Activated CD4-positive, alpha-beta memory T cell treated with anti-CD3 and anti-CD28 coated beads for 36 hours (primary cell): ENCODE measurements at regions not wholly inside any gene's neighbourhood (a gene's known extent, or its start where the extent isn't known, plus 50 kb on each side); places are given as distances from the start of the nearest gene placed in this dataset.

Experiments
- CTCF ChIA-PET: fragments of 350-600 bp; sonication (Branson Sonifier 250); formaldehyde crosslinking; loops from one replicate; lab custom pipeline; 2021; ENCODE audit warnings: antibody characterized with exemption, inconsistent platforms; lab: Charles Lee
- POLR2A ChIA-PET: fragments of 350-600 bp; sonication (Branson Sonifier 250); formaldehyde crosslinking; loops from one replicate; lab custom pipeline; 2021; ENCODE audit warnings: antibody characterized with exemption; lab: Charles Lee
- DNase-seq: peaks from one replicate; pipeline ENCODE4 v3.0.0-alpha.2; 2020
- H3K27ac Mint-ChIP-seq: one replicate; pipeline ENCODE4 v1.8.0; 2021; ENCODE audit warnings: mixed read lengths
- H3K27me3 Mint-ChIP-seq: one replicate; pipeline ENCODE4 v1.8.0; 2021; ENCODE audit warnings: mixed read lengths
- H3K36me3 Mint-ChIP-seq: one replicate; pipeline ENCODE4 v1.8.0; 2021; ENCODE audit warnings: mixed read lengths
- H3K4me1 Mint-ChIP-seq: one replicate; pipeline ENCODE4 v1.8.0; 2021; ENCODE audit warnings: low read depth, mixed read lengths
- H3K4me3 Mint-ChIP-seq: one replicate; pipeline ENCODE4 v1.8.0; 2021; ENCODE audit warnings: mild to moderate bottlenecking, mixed read lengths
- H3K9me3 Mint-ChIP-seq: one replicate; pipeline ENCODE4 v1.8.0; 2021; ENCODE audit warnings: mixed read lengths
- intact Hi-C: fragments of 100-400 bp; cut with micrococcal nuclease; formaldehyde crosslinking; loops from one replicate; pipeline ENCODE4 v1.15.1; 2023

- H3K4me3 Mint-ChIP-seq = no peak overlapping the region
- ChIA-PET POLR2A (no interaction called here), CTCF (interaction anchor here (0.7 to 1.6 kb wide), 3 partner anchors 10 to 58 kb away, joined by 3 to 6 read pairs (median 4); no protein-coding TSS in a partner anchor)
- H3K27me3 Mint-ChIP-seq = no peaks in the 10 kb centered on the region
- H3K27ac Mint-ChIP-seq = no peak overlapping the region
- H3K36me3 Mint-ChIP-seq = no peaks in the 10 kb centered on the region
- DNase-seq = no peak
- no peaks in the 10 kb centered on the region for H3K9me3 Mint-ChIP-seq
- no peaks in the 10 kb centered on the region for H3K4me1 Mint-ChIP-seq
- intact Hi-C loops = loop anchor here (5.0 kb wide), 2 partner anchors 927 to 1432 kb away; no protein-coding TSS in a partner anchor
Measured at GRCh38 chr2:18435426-18436037, 124.9 kb downstream of the RDH14 start.

- Mint-ChIP-seq H3K4me1 (no peaks in the 10 kb centered on the region), H3K4me3 (no peak overlapping the region), H3K27ac (no peak overlapping the region), H3K9me3 (no peaks in the 10 kb centered on the region), H3K36me3 (no peaks in the 10 kb centered on the region), H3K27me3 (no peaks in the 10 kb centered on the region)
- intact Hi-C loops = no loop called here
- no peak for DNase-seq
- POLR2A ChIA-PET = no interaction called here
- CTCF ChIA-PET = no interaction called here
Measured at GRCh38 chr2:18433872-18434271, 126.6 kb downstream of the RDH14 start.

- Mint-ChIP-seq H3K4me3 (no peak overlapping the region), H3K36me3 (no peaks in the 10 kb centered on the region), H3K27ac (no peak overlapping the region), H3K9me3 (no peaks in the 10 kb centered on the region), H3K4me1 (no peaks in the 10 kb centered on the region), H3K27me3 (no peaks in the 10 kb centered on the region)
- no peak for DNase-seq
- CTCF ChIA-PET = no interaction called here
- POLR2A ChIA-PET = no interaction called here
- intact Hi-C loops = no loop called here
Measured at GRCh38 chr2:18432999-18433398, 127.5 kb downstream of the RDH14 start.

GRCh38 chr2:18430996-18431748, 129.3 kb downstream of the RDH14 start:
- DNase-seq = no peak
- no peaks in the 10 kb centered on the region for H3K4me1 Mint-ChIP-seq
- H3K27ac Mint-ChIP-seq = no peak overlapping the region
- intact Hi-C loops = no loop called here
- no peaks in the 10 kb centered on the region for H3K27me3 Mint-ChIP-seq
- POLR2A ChIA-PET = no interaction called here
- CTCF ChIA-PET = no interaction called here
- no peak overlapping the region for H3K4me3 Mint-ChIP-seq
- no peaks in the 10 kb centered on the region for H3K36me3 Mint-ChIP-seq
- H3K9me3 Mint-ChIP-seq = no peaks in the 10 kb centered on the region

GRCh38 chr2:18428516-18428915, 131.9 kb downstream of the RDH14 start:
- Mint-ChIP-seq H3K9me3 (no peaks in the 10 kb centered on the region), H3K27me3 (peaks cover 2% of the 10 kb centered on the region), H3K36me3 (no peaks in the 10 kb centered on the region), H3K27ac (no peak overlapping the region), H3K4me3 (no peak overlapping the region), H3K4me1 (no peaks in the 10 kb centered on the region)
- CTCF ChIA-PET = no interaction called here
- POLR2A ChIA-PET = no interaction called here
- no peak for DNase-seq
- intact Hi-C loops = no loop called here

- H3K9me3 Mint-ChIP-seq = no peaks in the 10 kb centered on the region
- no peak overlapping the region for H3K27ac Mint-ChIP-seq
- no peaks in the 10 kb centered on the region for H3K4me1 Mint-ChIP-seq
- H3K27me3 Mint-ChIP-seq = peaks cover 2% of the 10 kb centered on the region
- ChIA-PET POLR2A (no interaction called here), CTCF (no interaction called here)
- intact Hi-C loops = no loop called here
- DNase-seq = no peak
- no peaks in the 10 kb centered on the region for H3K36me3 Mint-ChIP-seq
- H3K4me3 Mint-ChIP-seq = no peak overlapping the region
Measured at GRCh38 chr2:18427762-18428161, 132.7 kb downstream of the RDH14 start.

- ChIA-PET CTCF (interaction anchor here (1.5 kb wide), 1 partner anchor 9 kb away, joined by 6 read pairs; no protein-coding TSS in a partner anchor), POLR2A (no interaction called here)
- no peaks in the 10 kb centered on the region for H3K36me3 Mint-ChIP-seq
- no peak overlapping the region for H3K27ac Mint-ChIP-seq
- H3K9me3 Mint-ChIP-seq = no peaks in the 10 kb centered on the region
- H3K4me3 Mint-ChIP-seq = no peak overlapping the region
- no peak for DNase-seq
- no peaks in the 10 kb centered on the region for H3K4me1 Mint-ChIP-seq
- intact Hi-C loops = no loop called here
- peaks cover 2% of the 10 kb centered on the region for H3K27me3 Mint-ChIP-seq
Measured at GRCh38 chr2:18426174-18426573, 134.3 kb downstream of the RDH14 start.

GRCh38 chr2:18425210-18425703, 135.2 kb downstream of the RDH14 start:
- Mint-ChIP-seq H3K27me3 (peaks cover 2% of the 10 kb centered on the region), H3K9me3 (no peaks in the 10 kb centered on the region), H3K27ac (no peak overlapping the region), H3K4me3 (no peak overlapping the region), H3K36me3 (no peaks in the 10 kb centered on the region), H3K4me1 (no peaks in the 10 kb centered on the region)
- ChIA-PET POLR2A (no interaction called here), CTCF (interaction anchor here (1.5 kb wide), 1 partner anchor 10 kb away, joined by 6 read pairs; no protein-coding TSS in a partner anchor)
- intact Hi-C loops = no loop called here
- no peak for DNase-seq

- Mint-ChIP-seq H3K4me1 (no peaks in the 10 kb centered on the region), H3K4me3 (no peak overlapping the region), H3K9me3 (no peaks in the 10 kb centered on the region), H3K27me3 (peaks cover 2% of the 10 kb centered on the region), H3K36me3 (no peaks in the 10 kb centered on the region), H3K27ac (no peak overlapping the region)
- intact Hi-C loops = no loop called here
- ChIA-PET CTCF (no interaction called here), POLR2A (no interaction called here)
- no peak for DNase-seq
Measured at GRCh38 chr2:18423636-18424035, 136.8 kb downstream of the RDH14 start.

GRCh38 chr2:18422432-18423165, 137.9 kb downstream of the RDH14 start:
- DNase-seq = no peak
- no peak overlapping the region for H3K4me3 Mint-ChIP-seq
- no peaks in the 10 kb centered on the region for H3K36me3 Mint-ChIP-seq
- intact Hi-C loops = no loop called here
- H3K27me3 Mint-ChIP-seq = peaks cover 2% of the 10 kb centered on the region
- CTCF ChIA-PET = interaction anchor here (0.6 kb wide), 1 partner anchor 101 kb away, joined by 3 read pairs; no protein-coding TSS in a partner anchor
- no peak overlapping the region for H3K27ac Mint-ChIP-seq
- H3K4me1 Mint-ChIP-seq = no peaks in the 10 kb centered on the region
- no peaks in the 10 kb centered on the region for H3K9me3 Mint-ChIP-seq
- POLR2A ChIA-PET = no interaction called here

GRCh38 chr2:18413676-18414396, 146.6 kb downstream of the RDH14 start:
- H3K27me3 Mint-ChIP-seq = peaks cover 8% of the 10 kb centered on the region
- no peaks in the 10 kb centered on the region for H3K4me1 Mint-ChIP-seq
- H3K27ac Mint-ChIP-seq = no peak overlapping the region
- intact Hi-C loops = no loop called here
- H3K4me3 Mint-ChIP-seq = no peak overlapping the region
- H3K36me3 Mint-ChIP-seq = no peaks in the 10 kb centered on the region
- DNase-seq = no peak
- ChIA-PET CTCF (no interaction called here), POLR2A (no interaction called here)
- no peaks in the 10 kb centered on the region for H3K9me3 Mint-ChIP-seq
